ENCODE measurements at regions not wholly inside any gene's neighbourhood (a gene's known extent, or its start where the extent isn't known, plus 50 kb on each side); places are given as distances from the start of the nearest gene placed in this dataset.
"Not testable (repeated sequence)": the region's sequence is repeated elsewhere in the genome, so short reads cannot be mapped to it uniquely, and the experiment has no call there.

DNA sequence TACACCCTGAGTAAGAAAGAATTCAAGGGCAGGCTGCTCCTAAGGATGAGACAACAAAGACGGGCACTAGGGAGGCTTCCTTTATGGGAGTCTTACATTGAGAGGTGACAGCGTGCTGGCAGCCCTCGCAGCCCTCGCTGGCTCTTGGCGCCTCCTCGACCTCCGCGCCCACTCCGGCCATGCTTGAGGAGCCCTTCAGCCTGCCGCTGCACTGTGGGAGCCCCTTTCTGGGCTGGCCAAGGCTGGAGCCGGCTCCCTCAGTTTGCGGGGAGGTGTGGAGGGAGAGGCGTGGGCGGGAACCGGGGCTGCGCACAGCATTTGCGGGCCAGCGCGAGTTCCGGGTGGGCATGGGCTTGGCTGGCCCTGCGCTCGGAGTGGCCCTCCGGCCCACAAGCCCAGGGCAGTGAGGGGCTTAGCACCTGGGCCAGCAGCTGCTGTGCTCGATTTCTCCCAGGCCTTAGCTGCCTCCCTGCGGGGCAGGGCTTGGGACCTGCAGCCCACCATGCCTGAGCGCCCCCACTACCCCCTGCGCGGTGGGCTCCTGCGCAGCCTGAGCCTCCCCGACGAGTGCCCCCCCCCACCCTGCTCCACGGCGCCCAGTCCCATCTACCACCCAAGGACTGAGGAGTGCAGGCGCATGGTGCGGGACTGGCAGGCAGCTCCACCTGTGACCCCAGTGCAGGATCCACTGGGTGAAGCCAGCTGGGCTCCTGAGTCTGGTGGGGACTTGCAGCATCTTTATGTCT is 75.3 kb downstream of the BARX1 start:
- not testable (repeated sequence) for DNase-seq (ENCODE audit: low spot score)

DNA sequence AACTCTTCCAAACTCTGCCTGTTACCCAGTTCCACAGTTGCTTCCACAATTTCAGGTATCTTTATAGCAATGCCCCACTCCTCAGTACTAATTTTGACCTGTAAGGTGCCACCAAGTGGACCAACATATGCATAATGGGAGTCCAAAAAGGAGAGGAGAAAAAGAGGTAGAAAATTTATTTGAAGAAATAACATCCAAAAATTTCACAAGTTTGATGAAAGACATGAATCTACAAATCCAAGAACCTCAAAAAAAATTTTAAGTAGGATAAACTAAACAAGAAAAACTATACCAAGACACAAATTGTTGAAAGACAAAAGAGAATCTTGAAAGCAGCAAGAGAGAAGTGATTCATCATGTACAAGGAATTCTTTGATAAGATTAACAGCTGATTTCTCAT is 79.8 kb downstream of the BARX1 start:
- no peak for DNase-seq (ENCODE audit: low spot score)

GRCh38 chr9:93874242-93874641 is 80.9 kb downstream of the BARX1 start:
- no peak for DNase-seq (ENCODE audit: low spot score)

GRCh38 chr9:93871286-93871685 is 83.9 kb downstream of the BARX1 start:
- DNase-seq (ENCODE audit: low spot score), result no peak

GRCh38 chr9:93869863-93870262 is 85.3 kb downstream of the BARX1 start:
- DNase-seq (ENCODE audit: low spot score), result no peak

DNA sequence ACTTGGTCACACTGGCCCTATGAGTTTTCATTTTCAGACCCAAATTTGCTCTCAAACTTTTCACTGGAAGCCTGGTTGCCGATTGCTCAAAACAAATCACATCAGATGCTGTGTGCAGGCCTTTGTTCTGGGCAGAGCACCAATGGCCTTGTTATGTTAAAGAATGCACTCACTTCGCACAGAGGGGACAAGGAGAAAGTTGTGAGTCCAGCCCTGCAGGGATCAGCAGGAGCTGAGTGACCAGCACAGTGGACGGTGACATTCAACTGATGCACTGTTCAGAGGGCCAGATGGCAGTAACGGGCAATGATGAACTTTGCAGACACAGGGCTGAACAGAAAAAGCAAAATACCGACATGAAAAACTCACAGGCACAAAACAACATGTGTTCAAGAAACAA is 86.1 kb downstream of the BARX1 start:
- DNase-seq (ENCODE audit: low spot score), result no peak

DNA sequence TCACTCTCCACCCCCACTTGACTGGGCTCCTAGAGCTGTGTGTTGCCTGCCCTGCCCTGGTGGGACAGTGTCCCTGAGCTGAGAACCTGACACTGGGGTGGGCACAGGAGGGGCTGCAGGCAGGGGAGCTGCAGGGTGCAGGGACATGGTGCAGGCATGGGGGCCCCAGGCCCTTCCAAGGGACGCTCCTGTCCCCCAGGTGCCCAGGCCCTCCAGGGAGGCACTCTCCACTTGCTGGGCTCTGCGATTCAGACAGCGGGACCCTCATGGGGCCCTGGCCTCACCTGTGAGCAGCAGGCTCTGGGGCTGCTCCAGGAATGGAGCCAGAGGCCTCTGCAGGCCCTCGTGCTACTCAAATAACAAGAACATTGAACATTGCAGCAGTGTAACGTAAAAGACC is 89.4 kb downstream of the BARX1 start:
- no peak for DNase-seq (ENCODE audit: low spot score)

DNA sequence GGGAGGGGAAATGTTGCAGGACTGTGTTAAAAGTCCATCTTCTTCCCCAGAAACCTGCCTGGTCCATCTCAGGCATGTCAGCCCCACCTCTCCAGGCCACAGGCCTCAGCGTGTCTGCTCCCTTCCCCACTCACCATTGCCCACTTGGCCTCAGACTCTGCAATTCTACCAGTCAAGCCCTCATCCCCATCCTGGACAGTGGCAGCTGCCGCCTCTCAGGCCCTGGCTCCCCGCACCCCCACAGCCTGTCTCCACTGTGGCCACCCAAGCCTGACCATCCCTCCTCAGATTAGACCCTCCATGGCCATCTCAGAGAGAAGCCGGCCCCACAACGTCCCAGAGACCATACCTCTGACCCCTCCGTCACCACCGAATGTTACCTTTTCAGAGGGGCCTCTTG is 89.9 kb downstream of the BARX1 start:
- DNase-seq (ENCODE audit: low spot score), result no peak

GRCh38 chr9:93864840-93865239 is 90.3 kb downstream of the BARX1 start:
- DNase-seq (ENCODE audit: low spot score), result no peak

GRCh38 chr9:93864032-93864431 is 91.1 kb downstream of the BARX1 start:
- no peak for DNase-seq (ENCODE audit: low spot score)

DNA sequence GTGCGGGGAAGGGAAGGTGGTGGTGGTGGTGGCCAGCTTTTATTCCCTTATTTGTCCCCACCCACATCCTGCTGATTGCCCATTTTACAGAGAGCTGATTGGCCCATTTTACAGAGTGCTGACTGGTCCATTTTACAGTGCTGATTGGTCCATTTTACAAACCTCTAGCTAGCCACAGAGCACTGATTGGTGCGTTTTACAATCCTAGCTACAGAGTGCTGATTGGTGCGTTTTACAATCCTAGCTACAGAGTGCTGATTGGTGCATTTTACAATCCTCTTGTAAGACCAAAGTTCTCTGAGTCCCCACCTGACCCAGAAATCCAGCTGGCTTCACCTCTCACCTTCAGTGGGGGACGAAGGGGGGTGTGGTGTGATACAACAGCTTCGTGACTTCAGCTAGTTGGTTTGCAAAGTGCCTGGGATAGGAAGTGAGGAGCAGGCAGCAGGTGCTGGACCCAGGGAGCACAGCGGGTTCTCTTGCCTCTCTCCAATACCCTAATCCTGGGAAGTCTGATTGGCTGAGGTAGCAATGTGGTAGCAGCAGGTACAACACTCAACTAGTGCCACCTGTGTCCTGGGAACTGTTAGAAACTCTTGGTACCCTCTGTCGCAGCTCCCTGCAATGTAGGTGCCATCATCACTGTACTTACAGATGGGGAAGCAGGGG is 92.1 kb downstream of the BARX1 start:
- no peak for DNase-seq (ENCODE audit: low spot score)

DNA sequence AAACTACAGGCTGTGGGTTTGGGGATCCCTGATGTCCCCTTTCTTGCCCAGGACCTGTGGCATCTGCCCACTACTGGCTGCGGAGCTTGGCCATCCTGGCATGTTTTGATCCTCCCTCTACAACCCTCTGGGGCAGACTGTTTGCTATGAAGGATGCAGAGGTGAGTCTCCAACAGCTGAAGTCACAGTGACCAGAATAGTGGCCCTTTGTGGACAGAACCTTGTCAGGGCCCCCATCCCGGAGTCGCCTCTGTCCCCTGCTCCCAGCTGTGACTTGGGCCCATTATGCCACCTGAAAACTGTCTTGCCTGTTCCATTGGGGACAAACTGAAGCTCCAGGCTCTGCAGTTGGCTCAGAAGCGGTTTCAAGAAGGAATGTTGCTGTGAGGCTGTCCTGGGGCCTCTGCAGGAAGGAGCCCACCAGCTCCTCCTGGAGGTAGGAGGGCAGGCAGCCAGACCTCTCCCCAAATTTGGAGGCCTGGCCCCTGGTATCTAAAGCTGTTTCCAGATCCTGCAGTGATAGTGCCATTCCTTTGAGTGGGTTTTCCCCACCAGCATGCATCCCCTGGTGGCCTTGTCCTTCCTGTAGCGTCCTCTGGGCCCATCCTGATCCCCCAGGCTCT is 93.3 kb downstream of the BARX1 start:
- DNase-seq (ENCODE audit: low spot score), result no peak

DNA sequence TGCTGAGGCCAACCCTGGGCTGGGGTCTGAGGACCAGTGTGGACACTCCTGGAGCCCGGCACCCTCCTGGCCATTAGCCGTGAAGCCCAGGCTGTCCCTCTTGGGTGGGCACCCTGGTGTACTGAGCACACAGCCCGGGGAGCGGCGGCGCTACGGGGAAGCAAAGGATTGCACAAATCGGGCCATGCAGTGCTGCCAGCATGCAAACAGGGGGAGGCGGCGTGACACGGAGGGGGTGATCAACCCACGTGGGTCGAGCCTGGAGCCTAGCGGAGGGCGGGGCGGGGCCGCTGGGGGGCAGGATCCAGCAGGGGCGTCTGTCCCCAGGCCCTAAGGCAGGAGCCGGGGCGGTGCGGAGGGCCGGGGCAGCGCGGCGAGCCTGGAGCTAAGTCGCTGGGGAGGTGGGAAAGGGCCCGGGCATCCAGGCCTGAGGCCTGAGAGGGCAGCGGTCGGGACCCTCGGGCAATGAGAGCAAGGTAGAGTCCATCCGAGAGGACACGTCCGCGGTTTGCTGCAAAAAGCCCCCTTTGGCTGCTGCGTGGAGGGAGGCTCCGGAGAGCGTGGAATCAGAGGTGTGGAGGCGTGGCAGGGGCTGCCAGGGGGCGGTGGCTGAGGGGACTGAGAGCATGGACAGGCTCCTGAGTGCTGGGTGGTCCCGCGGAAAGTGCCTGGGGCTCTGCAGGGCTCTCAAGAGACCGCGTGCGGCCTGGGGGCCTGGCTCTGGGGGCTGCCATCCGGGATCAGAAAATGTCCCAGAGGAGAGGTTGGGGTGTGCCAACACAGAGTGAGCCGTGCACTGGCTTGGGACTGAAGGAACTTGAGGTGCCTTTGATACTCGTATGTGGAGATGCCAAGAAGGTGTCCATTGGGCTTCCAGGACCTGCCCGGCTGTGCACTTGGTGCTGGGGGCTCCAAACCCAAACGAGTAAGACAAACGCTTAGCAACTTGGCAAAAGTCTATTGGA is 94.2 kb downstream of the BARX1 start:
- DNase-seq (ENCODE audit: low spot score), result no peak

DNA sequence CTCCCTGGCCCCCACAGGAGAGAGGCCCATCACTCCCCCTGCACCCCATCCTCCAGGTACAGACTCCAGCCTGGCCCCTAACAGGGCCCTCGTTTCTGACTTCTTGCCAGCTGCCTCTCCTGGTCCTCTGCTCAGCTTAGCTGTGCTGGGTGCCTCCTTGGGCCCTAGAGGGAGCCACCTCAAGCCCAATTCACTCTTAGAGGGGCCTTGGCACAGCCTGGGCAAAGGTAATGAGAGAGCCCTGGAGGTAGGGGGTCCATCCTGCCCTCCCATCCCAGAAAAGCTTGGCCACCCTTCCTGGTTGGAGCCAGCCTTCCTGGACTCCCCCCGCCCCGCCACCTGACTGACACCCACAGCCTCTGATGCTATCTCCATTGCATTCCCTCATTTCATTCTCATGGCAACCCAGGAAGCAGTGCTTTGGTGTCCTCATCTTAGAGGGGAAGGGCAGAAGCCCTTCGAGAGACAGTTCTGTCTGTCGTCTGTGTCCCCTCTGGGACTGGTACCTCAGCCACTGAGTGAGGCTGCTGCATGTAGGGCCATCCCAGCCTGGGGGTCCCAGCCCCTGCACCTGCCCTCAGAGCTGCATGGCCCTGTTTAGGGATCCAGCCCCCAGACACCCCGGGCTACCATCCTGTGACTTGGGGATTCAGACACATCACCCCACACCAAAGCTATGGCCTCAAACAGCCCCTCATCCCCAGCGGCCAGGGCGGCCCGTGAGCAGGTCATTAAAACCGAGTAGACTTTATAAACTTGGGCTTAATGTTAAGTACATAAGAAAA is 95.5 kb downstream of the BARX1 start:
- DNase-seq (ENCODE audit: low spot score), result peak; percentile 2

- no peak for DNase-seq (ENCODE audit: low spot score)
Measured at GRCh38 chr9:93857528-93857927, 97.6 kb downstream of the BARX1 start.

GRCh38 chr9:93852728-93853127 is 102.4 kb downstream of the BARX1 start:
- DNase-seq (ENCODE audit: low spot score), result no peak

- no peak for DNase-seq (ENCODE audit: low spot score)
Measured at GRCh38 chr9:93846349-93846748, 108.8 kb downstream of the BARX1 start.

DNA sequence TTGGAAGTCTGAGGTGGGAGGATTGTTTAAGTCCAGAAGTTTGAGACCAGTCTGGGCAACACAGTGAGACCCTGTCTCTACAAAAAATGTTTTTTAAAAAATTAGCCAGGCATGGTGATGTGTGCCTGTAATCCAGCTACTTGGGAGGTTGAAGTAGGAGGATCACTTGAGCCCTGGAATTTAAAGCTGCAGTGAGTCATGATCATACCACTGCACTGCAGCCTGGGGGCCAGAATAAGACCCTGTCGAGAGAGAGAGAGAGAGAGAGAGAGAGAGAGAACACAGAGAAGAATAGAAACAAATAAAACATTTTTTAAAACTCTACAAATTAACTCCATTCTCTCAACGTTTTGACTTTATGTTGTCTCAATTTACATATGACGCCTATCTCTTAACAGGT is 111.8 kb downstream of the BARX1 start:
- DNase-seq (ENCODE audit: low spot score), result no peak

- DNase-seq (ENCODE audit: low spot score), result no peak
Measured at GRCh38 chr9:93830606-93831005, 124.5 kb downstream of the BARX1 start.

DNA sequence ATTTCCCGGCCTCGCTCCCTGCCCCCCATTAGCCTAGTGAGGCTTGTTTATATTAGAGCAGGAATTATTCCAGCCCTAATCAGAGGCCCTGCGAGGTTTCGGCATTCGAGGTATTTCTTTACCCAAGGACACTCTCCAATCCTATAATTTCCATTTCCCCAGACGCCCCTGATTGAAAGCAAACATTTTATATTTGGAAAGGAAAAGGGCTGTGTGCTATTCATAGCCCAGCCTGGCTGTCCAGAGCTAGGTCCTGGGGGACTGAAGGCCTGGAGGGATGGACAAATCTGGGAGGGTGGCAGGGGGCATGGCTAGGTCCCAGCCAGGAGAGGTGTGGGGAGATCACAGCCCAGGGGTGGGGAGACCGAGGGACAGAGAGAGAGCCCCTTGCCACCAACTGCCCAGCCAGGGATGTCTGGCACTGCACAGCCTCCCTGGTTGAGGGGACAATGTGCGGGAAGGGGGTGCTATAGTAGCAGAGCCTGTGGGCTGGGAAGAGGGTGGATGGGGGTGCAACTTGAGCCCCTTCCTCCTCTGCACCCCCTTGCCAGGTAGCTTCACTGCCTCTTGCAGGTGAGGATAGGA is 125.1 kb downstream of the BARX1 start:
- no peak for DNase-seq (ENCODE audit: low spot score)

All from NAMALWA (cell line).